IPS-20b (cell line): ENCODE measurements at regions not wholly inside any gene's neighbourhood (a gene's known extent, or its start where the extent isn't known, plus 50 kb on each side); places are given as distances from the start of the nearest gene placed in this dataset.
"Not testable (repeated sequence)": the region's sequence is repeated elsewhere in the genome, so short reads cannot be mapped to it uniquely, and the experiment has no call there.

Experiments
- H3K27ac ChIP-seq: one replicate; pipeline ENCODE4 v1.5.1; 2013; ENCODE audit warnings: low read length
- H3K27me3 ChIP-seq: 2 replicates; pipeline ENCODE4 v1.6.1; 2013; ENCODE audit warnings: mild to moderate bottlenecking, low read length, inconsistent platforms; ENCODE audit not compliant: insufficient read depth
- H3K36me3 ChIP-seq: 2 replicates; pipeline ENCODE4 v1.6.1; 2013; ENCODE audit warnings: low read depth, mild to moderate bottlenecking, inconsistent platforms, low read length, moderate library complexity; ENCODE audit not compliant: insufficient read depth
- H3K4me1 ChIP-seq: 2 replicates; pipeline ENCODE4 v1.6.1; 2013; ENCODE audit warnings: mild to moderate bottlenecking, control low read depth, inconsistent platforms, low read length, moderate library complexity; ENCODE audit not compliant: insufficient read depth
- H3K4me3 ChIP-seq: 2 replicates; pipeline ENCODE4 v1.5.1; 2013; ENCODE audit warnings: mild to moderate bottlenecking, low read length, inconsistent platforms
- H3K9ac ChIP-seq: 2 replicates; pipeline ENCODE4 v1.6.1; 2013; ENCODE audit warnings: low read depth, mild to moderate bottlenecking, inconsistent platforms, low read length, moderate library complexity
- H3K9me3 ChIP-seq: 2 replicates; pipeline ENCODE4 v1.6.1; 2013; ENCODE audit warnings: mild to moderate bottlenecking, low read depth, low read length, inconsistent platforms; ENCODE audit not compliant: insufficient read depth

- Histone ChIP-seq H3K27ac (no peak overlapping the region), H3K9ac (no peak overlapping the region), H3K36me3 (no peaks in the 10 kb centered on the region), H3K9me3 (no peaks in the 10 kb centered on the region), H3K4me1 (no peaks in the 10 kb centered on the region), H3K4me3 (no peak overlapping the region), H3K27me3 (no peaks in the 10 kb centered on the region)
Observed at GRCh38 chrX:51155566-51155965, 177.1 kb upstream of the NUDT10 start.

- Histone ChIP-seq H3K9me3 (no peaks in the 10 kb centered on the region), H3K27me3 (no peaks in the 10 kb centered on the region), H3K36me3 (no peaks in the 10 kb centered on the region), H3K27ac (no peak overlapping the region), H3K9ac (no peak overlapping the region), H3K4me1 (no peaks in the 10 kb centered on the region), H3K4me3 (no peak overlapping the region)
Observed at GRCh38 chrX:51158231-51158630, 174.4 kb upstream of the NUDT10 start.

GRCh38 chrX:51159378-51159777, 173.2 kb upstream of the NUDT10 start:
- not testable (repeated sequence) for H3K9ac ChIP-seq, H3K4me3 ChIP-seq, H3K9me3 ChIP-seq, H3K4me1 ChIP-seq, H3K27me3 ChIP-seq, H3K27ac ChIP-seq, H3K36me3 ChIP-seq

- H3K9me3 ChIP-seq, result no peaks in the 10 kb centered on the region
- H3K36me3 ChIP-seq, result no peaks in the 10 kb centered on the region
- no peak overlapping the region for H3K4me3 ChIP-seq
- H3K27me3 ChIP-seq, result no peaks in the 10 kb centered on the region
- no peak overlapping the region for H3K9ac ChIP-seq
- H3K27ac ChIP-seq, result no peak overlapping the region
- no peaks in the 10 kb centered on the region for H3K4me1 ChIP-seq
Observed at GRCh38 chrX:51163730-51164129, 168.9 kb upstream of the NUDT10 start.

- H3K4me1 ChIP-seq, H3K27ac ChIP-seq, H3K27me3 ChIP-seq, H3K9ac ChIP-seq, H3K36me3 ChIP-seq, H3K9me3 ChIP-seq, H3K4me3 ChIP-seq: not testable (repeated sequence)
Observed at GRCh38 chrX:51178356-51178900, 154.2 kb upstream of the NUDT10 start.

GRCh38 chrX:51179805-51180204, 152.8 kb upstream of the NUDT10 start:
- H3K4me3 ChIP-seq, H3K9me3 ChIP-seq, H3K4me1 ChIP-seq, H3K9ac ChIP-seq, H3K27me3 ChIP-seq, H3K27ac ChIP-seq, H3K36me3 ChIP-seq: not testable (repeated sequence)

- no peaks in the 10 kb centered on the region for H3K27me3 ChIP-seq
- H3K4me3 ChIP-seq, result no peak overlapping the region
- no peaks in the 10 kb centered on the region for H3K9me3 ChIP-seq
- no peak overlapping the region for H3K27ac ChIP-seq
- no peak overlapping the region for H3K9ac ChIP-seq
- no peaks in the 10 kb centered on the region for H3K36me3 ChIP-seq
- H3K4me1 ChIP-seq, result no peaks in the 10 kb centered on the region
Observed at GRCh38 chrX:51182545-51182944, 150.1 kb upstream of the NUDT10 start.

- H3K9me3 ChIP-seq, result no peaks in the 10 kb centered on the region; the same call in 1 of the 2 replicates
- H3K27ac ChIP-seq, result no peak overlapping the region
- H3K4me1 ChIP-seq, result peaks cover 2% of the 10 kb centered on the region; the same call in 1 of the 2 replicates
- no peaks in the 10 kb centered on the region for H3K36me3 ChIP-seq
- no peak overlapping the region for H3K9ac ChIP-seq
- peak overlapping the region; percentile 9; the same call in 1 of the 2 replicates for H3K4me3 ChIP-seq
- no peaks in the 10 kb centered on the region for H3K27me3 ChIP-seq
Observed at GRCh38 chrX:51192104-51192503, 140.5 kb upstream of the NUDT10 start.

GRCh38 chrX:51215266-51215665, 117.4 kb upstream of the NUDT10 start:
- no peaks in the 10 kb centered on the region for H3K36me3 ChIP-seq
- no peak overlapping the region for H3K27ac ChIP-seq
- H3K9ac ChIP-seq, result no peak overlapping the region
- no peaks in the 10 kb centered on the region for H3K4me1 ChIP-seq
- no peak overlapping the region for H3K4me3 ChIP-seq
- H3K9me3 ChIP-seq, result no peaks in the 10 kb centered on the region
- no peaks in the 10 kb centered on the region for H3K27me3 ChIP-seq

GRCh38 chrX:51215856-51216255, 116.8 kb upstream of the NUDT10 start:
- no peaks in the 10 kb centered on the region for H3K27me3 ChIP-seq
- H3K9me3 ChIP-seq, result no peaks in the 10 kb centered on the region

GRCh38 chrX:51242212-51242611, 90.4 kb upstream of the NUDT10 start:
- peaks cover 9% of the 10 kb centered on the region; the same call in 1 of the 2 replicates for H3K9me3 ChIP-seq
- H3K4me3 ChIP-seq, result no peak overlapping the region
- no peaks in the 10 kb centered on the region for H3K36me3 ChIP-seq
- no peaks in the 10 kb centered on the region for H3K27me3 ChIP-seq
- H3K4me1 ChIP-seq, result no peaks in the 10 kb centered on the region
- H3K9ac ChIP-seq, result no peak overlapping the region
- H3K27ac ChIP-seq, result no peak overlapping the region

More at GRCh38 chrX:51215856-51216255, 116.8 kb upstream of the NUDT10 start:
- H3K4me3 ChIP-seq, result no peak overlapping the region
- H3K27ac ChIP-seq, result no peak overlapping the region
- H3K36me3 ChIP-seq, result no peaks in the 10 kb centered on the region
- no peak overlapping the region for H3K9ac ChIP-seq
- no peaks in the 10 kb centered on the region for H3K4me1 ChIP-seq

- Histone ChIP-seq H3K9ac (no peak overlapping the region), H3K9me3 (no peaks in the 10 kb centered on the region), H3K4me3 (no peak overlapping the region), H3K4me1 (no peaks in the 10 kb centered on the region), H3K27me3 (no peaks in the 10 kb centered on the region), H3K27ac (no peak overlapping the region), H3K36me3 (no peaks in the 10 kb centered on the region)
Observed at GRCh38 chrX:51257490-51257889, 75.1 kb upstream of the NUDT10 start.

GRCh38 chrX:51262271-51262670, 70.4 kb upstream of the NUDT10 start:
- not testable (repeated sequence) for H3K27ac ChIP-seq, H3K4me3 ChIP-seq, H3K9ac ChIP-seq, H3K27me3 ChIP-seq, H3K4me1 ChIP-seq, H3K9me3 ChIP-seq, H3K36me3 ChIP-seq
